Hindlimb muscle (tissue), 1 donor: ENCODE measurements at regions not wholly inside any gene's neighbourhood (a gene's known extent, or its start where the extent isn't known, plus 50 kb on each side); places are given as distances from the start of the nearest gene placed in this dataset.
A peak's percentile ranks its signal among the peaks of the same experiment; 100 is the strongest.

Experiments used
- DNase-seq: peaks from one replicate; pipeline ENCODE4 v3.0.0-alpha.2; 2013

GRCh38 chr2:19029655-19030054 lies 328.8 kb downstream of the OSR1 start:
- no peak for DNase-seq

GRCh38 chr2:19028587-19029375 lies 329.6 kb downstream of the OSR1 start:
- DNase-seq = peak; percentile 50

- DNase-seq = peak; percentile 10
Observed at GRCh38 chr2:19027626-19028025, 330.8 kb downstream of the OSR1 start.

GRCh38 chr2:19026261-19026660 lies 332.2 kb downstream of the OSR1 start:
- peak; percentile 29 for DNase-seq

- DNase-seq = no peak
Observed at GRCh38 chr2:19022334-19022733, 336.1 kb downstream of the OSR1 start.

GRCh38 chr2:19021721-19022120 lies 336.7 kb downstream of the OSR1 start:
- DNase-seq = no peak

- DNase-seq = no peak
Observed at GRCh38 chr2:19021100-19021476, 337.3 kb downstream of the OSR1 start.

GRCh38 chr2:19020144-19021099 lies 338.0 kb downstream of the OSR1 start:
- no peak for DNase-seq

GRCh38 chr2:19009510-19009909 lies 348.9 kb downstream of the OSR1 start:
- no peak for DNase-seq

- no peak for DNase-seq
Observed at GRCh38 chr2:19003554-19003953, 354.9 kb downstream of the OSR1 start.

GRCh38 chr2:19000776-19001175 lies 357.6 kb downstream of the OSR1 start:
- DNase-seq = no peak

- DNase-seq = no peak
Observed at GRCh38 chr2:18999198-18999597, 359.2 kb downstream of the OSR1 start.

GRCh38 chr2:18998491-18998890 lies 359.9 kb downstream of the OSR1 start:
- DNase-seq = no peak

- no peak for DNase-seq
Observed at GRCh38 chr2:18993756-18994338, 364.6 kb downstream of the OSR1 start.

GRCh38 chr2:18991177-18992168 lies 366.9 kb downstream of the OSR1 start:
- no peak for DNase-seq

- no peak for DNase-seq
Observed at GRCh38 chr2:18988631-18989232, 369.7 kb downstream of the OSR1 start.

- peak; percentile 80 for DNase-seq
Observed at GRCh38 chr2:18987592-18988073, 370.8 kb downstream of the OSR1 start.

- DNase-seq = no peak
Observed at GRCh38 chr2:18987016-18987415, 371.4 kb downstream of the OSR1 start.

GRCh38 chr2:18986046-18986445 lies 372.4 kb downstream of the OSR1 start:
- DNase-seq = no peak

GRCh38 chr2:18980786-18981430 lies 377.5 kb downstream of the OSR1 start:
- peak; percentile 75 for DNase-seq
